ENCODE measurements at regions not wholly inside any gene's neighbourhood (a gene's known extent, or its start where the extent isn't known, plus 50 kb on each side); places are given as distances from the start of the nearest gene placed in this dataset.

DNA sequence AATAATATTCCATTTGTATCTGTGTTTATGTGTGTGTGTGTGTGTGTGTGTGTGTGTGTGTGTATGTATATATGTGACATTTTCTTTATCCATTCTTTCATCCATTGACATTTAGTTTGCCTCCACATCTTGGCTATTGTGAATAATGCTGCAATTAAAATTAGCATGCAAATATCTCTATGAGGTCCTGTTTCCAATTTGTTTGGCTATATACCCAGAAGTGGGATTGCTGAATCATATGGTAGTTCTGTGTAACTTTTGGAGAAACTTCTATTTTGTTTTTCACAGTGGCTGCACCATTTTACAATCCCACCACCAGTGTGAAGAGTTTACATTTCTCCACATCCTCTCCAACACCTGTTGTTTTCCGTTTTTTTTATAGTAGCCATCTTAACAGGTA is 53.1 kb downstream of the CH25H start:
- DNase-seq (ENCODE audit: low read depth), result peak; percentile 19

DNA sequence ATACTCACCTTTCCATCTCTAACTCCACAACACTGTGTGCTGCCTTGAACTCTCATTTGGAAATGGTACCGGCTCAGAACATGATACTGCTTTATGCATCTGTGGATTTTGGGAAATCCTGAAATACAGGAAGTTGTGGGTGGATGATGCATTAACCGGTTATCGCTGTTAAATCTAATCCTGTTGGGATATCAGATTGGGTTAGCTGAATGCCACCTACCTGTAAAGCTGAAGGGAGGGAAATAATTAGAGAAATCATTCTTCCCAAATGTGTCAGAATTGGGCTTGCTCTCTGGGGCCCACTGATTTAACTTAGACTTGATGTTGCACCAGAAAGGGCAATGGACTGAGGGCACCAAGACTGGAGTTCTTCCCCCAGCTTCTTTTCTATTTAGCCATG is 54.0 kb downstream of the CH25H start:
- DNase-seq (ENCODE audit: low read depth), result no peak

DNA sequence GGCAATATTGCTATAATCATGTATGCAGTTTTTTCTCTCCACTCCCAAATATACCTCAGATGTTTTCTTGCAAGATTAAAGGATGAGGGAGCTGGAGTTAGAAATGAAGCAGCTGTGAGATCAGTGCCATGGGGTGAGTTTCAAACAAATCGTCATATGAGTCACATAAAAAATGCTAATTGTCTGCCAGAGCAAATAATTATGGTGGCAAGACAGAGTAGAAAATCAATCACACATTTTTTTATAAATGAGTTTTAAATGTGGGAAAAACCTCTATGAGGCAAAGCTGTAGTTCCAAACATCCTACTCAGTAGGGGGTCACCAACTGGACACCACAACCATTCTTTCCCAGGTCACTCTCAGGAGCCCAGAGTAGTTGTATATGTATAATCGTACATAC is 55.3 kb downstream of the CH25H start:
- DNase-seq (ENCODE audit: low read depth), result peak; percentile 77

DNA sequence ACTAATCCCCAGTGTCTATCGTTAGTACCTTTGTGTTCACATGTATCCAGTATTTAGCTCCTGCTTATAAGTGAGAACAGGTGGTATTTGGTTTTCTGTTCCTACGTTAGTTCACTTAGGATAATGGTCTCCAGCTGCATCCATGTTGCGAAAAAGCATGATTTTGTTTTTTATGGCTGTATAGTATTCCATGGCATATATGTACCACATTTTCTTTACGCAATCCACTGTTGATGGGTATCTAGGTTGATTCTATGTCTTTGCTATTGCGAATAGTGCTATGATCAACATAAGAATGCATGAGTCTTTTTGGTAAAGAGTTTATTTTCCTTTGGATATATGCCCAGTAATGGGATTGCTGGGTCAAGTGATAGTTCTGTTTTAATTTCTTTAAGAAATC is 59.1 kb downstream of the CH25H start:
- DNase-seq (ENCODE audit: low read depth), result no peak

DNA sequence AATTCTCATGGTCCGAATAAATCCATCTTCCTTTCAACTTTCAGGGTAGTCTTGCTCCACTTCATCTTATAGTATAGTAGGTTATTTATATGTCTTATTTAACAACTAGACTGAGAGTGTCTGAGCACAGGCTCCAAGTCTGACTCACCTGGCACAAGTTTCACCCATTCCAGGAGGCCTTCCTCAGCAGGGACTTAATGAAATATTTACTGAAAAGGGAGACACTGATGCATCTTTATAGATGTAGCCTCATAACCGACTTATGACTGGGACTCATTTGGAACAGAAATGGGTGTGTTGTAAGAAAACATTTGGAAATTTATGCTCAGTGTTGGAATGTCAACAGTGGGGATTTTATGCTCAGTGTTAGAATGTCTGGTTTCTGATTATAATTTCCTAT is 59.9 kb downstream of the CH25H start:
- DNase-seq (ENCODE audit: low read depth), result peak; percentile 90

DNA sequence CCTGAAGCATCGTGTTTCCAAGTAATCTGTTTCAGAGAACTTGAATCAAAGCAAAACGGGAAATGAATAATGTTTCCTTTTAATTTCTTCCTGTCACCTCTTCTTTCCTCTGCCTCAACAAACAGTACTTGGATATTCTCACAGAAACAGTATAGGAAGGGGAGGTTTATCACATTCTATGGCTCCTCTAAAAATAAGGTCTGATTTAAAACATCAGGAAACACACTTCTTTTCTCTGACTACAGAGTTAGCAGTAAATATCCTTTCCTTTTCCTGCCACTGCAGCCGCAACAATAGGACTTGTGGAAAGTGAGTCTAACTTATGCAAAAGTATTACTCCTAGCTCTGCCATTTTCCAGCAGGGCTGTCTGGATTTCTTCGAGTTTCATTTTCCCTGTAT is 62.3 kb downstream of the CH25H start:
- no peak for DNase-seq (ENCODE audit: low read depth)

DNA sequence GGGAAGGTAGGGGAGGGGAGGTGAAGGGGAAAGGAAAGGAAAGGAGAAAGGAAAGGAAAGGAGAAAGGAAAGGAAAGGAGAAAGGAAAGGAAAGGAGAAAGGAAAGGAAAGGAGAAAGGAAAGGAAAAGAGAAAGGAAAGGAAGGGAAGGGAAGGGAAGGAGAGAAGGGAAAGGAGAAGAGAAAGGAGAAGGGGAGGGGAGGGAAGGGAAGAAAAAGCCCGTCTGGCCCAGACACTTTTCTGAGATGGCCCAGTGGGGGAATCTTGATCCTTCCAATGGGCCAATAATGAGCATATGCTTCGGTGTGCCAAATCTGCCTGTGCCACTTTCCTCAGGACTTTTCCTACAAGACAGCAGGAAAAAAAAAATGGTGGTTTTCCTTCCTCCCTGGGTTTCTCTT is 64.5 kb downstream of the CH25H start:
- DNase-seq (ENCODE audit: low read depth), result no peak

DNA sequence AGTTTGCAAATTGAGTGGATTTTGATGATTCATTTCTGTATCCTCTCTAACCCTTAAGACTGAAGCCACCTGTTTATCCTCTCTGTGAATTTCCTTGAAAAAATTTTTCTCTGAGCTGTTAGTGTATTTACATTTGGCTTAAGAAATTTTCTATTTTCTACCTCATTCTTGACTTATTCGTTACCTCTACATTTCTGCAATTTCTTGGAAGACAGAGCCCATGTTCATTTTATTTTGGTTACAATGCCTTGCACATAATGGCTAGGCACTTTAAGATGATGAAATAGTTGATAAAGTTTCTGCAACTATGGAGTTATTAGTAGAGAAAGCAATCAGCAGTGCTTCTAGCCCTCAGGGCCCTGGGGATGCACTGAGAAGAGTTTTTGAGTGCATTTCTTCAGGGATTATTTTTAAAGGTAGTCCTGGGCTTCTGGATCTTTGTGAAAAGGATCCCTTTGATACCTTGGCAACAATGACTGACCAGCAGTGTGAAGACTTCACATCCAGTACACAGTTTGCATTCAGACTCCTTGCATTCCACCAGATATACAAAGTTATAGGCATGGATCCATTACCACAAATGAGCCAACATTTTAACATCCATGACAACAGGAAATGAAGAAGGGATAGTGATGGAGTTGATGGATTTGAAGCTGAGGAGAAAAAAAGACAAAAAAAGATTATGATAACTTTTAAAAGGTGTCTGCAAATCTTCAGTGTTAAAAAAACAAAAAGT is 68.2 kb downstream of the CH25H start:
- peak; percentile 14 for DNase-seq (ENCODE audit: low read depth)

DNA sequence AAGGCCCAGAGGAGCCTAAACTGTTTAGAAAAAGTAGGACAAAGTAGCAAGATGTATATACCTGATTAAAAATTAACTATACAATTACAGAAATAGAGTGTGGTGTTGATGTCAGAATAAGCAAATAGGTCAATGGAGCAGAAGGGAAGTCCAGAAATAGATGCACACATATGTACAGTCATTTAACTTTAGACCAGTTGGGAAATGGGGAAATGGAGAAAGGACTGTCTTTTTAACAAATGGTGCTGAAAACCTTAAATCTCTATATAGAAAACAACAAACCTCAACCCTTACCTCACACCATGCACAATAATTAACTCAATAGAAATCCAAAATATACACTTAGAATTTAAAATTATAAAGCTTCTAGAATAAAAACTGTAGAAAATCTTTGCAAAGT is 72.2 kb downstream of the CH25H start:
- no peak for DNase-seq (ENCODE audit: low read depth)

DNA sequence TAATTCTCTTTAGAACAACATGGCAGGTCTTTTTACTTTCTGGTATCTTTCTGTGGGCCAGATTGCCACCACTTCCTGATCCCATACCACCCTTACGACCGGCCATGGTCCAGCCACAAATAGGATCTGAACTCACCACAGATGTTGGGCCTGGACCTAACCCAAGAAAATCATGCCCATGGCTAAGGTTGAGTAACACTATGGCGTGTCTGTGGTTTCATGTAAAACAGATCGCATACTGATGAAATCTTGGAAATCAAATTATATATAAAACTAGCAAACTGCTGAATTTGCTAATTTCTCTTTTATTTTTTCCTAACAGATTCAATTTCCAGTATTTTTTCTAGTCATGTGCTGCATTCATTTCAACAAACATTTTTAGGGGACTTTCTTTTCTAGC is 77.2 kb downstream of the CH25H start:
- peak; percentile 97 for DNase-seq (ENCODE audit: low read depth)

DNA sequence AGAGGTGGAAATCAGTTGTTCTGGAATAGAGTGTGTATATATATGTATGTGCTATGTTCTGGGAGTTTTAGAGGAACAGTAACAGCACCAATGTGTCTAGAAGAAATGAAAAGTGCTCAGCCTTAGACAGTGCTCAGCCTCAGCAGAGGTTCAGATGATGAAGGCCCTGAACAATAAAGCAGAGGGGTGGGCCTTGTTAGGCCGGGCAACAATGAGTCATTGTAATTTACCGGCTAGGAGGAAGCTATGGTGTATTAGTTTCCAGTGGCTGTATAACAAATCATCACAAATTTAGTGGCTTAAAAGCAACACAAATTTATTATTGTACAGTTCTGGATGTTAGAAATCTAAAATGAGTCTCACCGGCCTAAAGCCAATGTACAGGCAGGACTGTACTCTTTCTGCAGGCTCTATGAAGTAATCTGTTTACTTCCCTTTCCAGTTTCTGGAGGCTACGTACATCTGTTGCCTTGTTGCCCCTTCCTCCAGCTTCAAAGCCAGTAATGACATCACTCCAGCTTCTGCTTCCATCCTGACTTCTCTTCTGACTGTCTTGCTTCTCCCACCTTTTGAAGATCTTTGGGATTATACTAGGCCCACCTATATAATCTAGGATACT is 84.6 kb downstream of the CH25H start:
- DNase-seq (ENCODE audit: low read depth), result no peak

DNA sequence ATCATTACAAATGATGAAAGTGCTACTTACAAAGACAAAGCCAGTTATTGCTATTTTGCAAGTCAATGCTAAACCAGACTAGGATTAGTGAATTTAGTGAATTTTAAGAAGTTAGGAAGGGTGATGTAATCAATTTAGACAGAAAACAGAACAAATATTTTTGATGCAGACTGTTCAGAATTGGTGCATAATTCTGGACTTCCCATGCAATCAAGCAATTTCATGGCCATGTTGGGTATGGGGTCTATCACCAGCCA is 85.4 kb downstream of the CH25H start:
- no peak for DNase-seq (ENCODE audit: low read depth)

DNA sequence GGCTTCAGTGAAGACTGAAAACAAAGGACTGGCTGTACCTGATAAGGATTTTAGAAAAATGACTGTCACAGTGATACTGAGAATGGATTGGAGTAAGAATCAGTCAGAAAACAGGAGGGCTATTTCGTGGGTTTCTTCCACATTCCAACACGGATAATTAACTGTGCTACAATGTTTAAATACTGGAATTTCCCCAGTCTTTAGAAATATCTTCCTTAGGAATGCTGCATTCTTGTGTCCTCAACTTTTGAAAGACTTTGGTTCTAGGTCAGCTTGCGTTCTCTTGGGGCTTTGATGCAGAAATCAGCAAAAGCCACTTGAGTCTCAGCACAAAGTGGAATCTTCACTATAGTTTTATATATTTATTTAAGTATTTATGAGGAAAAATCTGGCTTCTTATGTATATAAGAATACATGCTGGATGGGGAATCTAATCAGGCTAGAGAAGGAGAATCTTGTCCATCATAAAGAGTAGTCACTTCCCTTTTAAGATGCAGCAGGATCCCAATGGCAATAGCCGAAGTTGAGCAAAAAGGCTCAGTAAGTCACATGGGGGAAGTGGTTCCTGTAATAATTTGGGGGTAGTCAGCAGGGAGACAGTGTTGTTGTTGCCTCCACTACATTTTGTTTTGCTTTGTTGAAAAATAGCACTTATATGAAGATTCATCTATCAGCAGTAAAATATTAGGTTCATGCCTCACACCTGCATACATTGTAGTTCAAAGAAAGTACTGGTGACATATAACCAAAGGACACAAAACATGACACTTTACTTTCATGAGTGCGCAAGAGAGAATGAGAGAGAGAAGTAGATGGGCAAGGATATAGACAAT is 86.0 kb downstream of the CH25H start:
- peak; percentile 38 for DNase-seq (ENCODE audit: low read depth)

DNA sequence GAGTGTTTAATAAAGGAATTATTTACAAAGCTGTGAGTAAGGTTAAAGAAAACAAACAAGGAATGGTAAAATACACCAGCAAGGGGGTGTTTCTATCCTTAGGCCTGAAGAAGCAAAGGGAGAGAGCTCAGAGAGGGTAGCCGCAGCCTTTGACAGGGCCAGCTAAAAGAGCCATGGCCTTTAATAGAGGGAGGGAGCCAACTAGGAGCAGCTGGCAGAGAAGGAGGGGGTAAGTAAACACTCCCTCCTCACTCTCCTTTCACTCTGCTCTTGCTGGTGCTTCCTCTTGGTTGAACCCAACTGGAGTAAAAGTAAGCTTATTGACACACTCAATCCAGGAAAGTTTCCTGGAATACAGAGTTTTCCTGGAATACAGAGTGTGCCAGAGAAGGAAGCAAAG is 87.5 kb downstream of the CH25H start:
- no peak for DNase-seq (ENCODE audit: low read depth)

DNA sequence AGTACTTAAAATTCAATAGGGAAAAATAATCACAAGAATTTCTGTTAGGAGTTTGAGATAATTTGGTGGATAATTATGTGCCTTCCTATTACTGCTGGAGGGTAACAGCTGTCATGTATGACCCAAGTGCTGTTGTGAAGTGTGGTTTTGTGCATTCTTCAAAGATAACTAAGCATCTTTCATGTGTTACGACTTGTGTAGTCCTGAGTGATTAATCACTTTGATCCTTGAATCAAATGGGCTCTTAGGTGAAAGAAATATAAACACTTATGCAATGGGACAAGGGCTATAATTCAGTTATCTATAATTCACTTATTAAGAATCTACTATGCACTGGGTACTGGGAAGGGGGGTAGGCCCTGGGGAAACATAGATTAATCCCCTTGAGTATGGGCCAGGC is 89.0 kb downstream of the CH25H start:
- peak; percentile 12 for DNase-seq (ENCODE audit: low read depth)

DNA sequence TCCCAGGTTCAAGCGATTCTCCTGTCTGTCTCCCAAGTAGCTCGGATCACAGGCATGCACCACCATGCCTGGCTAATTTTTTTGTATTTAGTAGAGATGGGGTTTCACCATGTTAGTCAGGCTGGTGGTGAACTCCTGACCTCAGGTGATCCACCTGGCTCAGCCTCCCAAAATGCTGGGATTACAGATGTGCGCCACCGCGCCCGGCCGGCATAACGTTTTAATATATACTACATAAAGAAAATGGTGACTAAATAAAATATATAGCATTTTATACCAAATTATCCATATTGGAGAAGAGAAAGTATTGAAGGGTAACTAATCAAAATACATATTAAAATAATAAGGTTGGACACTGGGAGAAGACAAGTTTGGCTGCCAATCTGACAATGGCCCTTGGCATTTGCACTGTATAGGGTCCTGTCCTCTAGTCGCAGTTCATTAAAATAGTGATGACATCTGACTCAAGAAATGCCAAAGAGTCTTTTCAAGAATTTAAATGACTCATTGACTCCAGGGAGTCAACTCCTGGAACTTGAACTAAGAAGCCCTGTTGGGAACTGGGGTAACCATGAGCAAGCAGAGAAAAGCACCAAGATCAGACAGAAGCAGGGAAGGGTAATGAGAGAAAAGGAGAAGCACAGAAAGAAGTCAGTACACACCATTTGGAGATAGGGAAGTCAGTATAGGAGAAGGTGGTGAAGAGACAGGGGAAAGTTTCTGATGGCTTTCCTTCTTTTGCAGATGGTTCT is 91.1 kb downstream of the CH25H start:
- peak; percentile 54 for DNase-seq (ENCODE audit: low read depth)

DNA sequence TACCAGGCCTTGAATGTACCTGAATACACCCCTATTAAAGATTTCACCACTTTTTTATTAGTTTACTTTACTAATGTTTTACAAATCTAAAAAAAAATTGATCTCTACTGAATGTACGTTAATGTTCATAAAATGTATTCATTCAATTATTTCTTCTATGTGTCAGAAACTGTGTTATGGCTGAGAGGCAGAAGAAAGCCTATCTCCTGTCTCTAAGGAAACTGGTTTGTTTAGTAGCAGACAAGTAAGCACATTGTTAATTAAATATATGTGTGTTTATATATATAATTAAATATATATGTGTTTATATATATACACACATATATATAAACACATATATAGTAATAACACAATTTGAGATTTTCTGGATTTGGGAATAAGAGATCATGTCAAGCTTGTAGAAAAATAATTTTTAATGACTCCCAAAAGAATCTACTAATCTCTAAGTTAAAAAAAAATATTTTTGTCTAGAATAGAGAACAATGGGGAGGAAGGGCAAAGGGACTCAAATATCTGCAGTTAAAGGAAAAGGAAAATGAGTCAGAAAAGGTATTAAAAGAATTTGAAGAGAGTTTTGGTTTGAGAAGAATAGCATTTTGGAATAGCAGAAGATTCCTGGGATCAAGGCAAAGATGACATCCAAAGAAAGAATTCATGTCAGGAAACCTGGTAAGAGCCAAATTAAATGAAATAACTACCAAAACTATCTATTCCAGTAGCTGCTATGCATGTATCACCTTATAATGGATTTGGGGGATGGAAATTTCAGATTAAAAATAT is 92.1 kb downstream of the CH25H start:
- no peak for DNase-seq (ENCODE audit: low read depth)

DNA sequence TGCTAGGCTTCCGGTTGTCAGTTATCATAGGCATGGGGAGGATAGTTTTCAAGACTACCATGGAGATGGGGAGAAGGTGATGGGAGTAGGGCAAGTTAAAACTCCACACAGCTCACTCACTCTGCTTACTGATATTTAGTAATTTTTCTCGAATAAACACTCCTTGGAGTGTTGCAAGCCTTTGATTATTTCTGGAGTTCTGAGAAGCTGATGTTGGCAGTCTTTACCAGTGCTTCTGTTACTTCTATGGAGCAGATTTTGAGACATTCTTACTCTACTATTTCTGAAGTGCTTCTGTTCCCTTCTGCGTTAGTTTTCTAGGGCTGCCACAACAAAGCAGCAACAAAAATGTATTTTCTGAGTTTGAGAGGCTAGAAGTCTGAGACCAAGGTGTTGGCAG is 104.4 kb downstream of the CH25H start:
- DNase-seq (ENCODE audit: low read depth), result peak; percentile 66

DNA sequence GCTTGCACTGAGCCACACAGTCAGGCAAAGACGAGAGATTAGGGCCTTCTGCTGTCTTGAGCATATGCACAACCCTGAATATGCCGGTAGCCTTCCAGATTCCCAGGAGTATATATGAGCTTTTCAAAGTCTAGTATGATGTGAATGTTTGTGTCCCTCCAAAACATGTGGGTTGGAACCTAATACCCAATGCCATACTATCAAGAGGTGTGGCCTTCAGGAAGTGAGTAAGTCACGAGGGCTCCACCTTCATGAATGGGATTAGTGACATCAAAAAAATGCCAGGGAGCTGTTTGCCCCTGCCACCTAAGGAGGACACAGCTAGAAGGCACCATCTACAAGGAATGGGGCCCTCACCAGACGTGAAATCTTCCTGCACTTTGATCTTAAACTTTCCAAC is 105.2 kb downstream of the CH25H start:
- DNase-seq (ENCODE audit: low read depth), result no peak

DNA sequence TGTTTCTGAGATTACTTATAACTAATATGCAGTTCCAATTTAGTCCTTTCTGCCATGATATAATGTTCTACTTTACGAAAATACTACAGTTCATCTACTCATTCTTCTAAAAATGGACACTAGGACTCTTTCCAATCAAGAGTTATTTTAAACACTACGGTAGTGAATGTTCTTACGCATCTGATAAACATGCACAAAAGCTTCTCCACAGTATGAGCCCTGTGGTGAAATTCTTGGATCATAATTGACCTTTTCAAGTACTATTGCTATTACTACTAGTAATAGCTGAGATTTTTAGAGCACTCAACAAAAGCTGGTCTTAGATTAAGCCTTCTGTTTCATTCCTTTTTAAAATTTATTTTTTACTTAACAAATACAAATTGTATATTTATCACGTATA is 106.4 kb downstream of the CH25H start:
- peak; percentile 85 for DNase-seq (ENCODE audit: low read depth)

DNA sequence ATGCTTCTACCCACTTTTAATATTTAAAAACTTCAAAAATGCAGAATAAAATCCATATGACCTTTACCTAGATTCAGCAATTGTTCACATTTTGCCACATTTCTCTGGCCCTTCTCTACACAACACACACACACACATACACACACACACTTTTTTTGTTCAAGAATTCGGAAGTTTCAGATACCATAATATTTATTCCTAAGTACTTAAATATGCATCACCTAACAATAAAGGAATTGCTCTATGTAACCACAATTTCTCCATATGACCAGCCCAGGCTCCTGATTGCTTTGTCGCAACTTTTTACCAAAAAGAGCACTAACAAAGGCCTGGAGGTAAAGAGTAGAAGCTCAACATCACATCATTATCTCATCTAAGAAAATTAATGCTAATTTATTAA is 106.6 kb downstream of the FAS start:
- DNase-seq (ENCODE audit: low read depth), result no peak
